ENCODE measurements at regions not wholly inside any gene's neighbourhood (a gene's known extent, or its start where the extent isn't known, plus 50 kb on each side); places are given as distances from the start of the nearest gene placed in this dataset.

GRCh38 chr14:89588016-89588415 lies 171.0 kb upstream of the FOXN3 start:
- no peak overlapping the region for H3K4me3 ChIP-seq (ENCODE audit: low read depth in 1 of 3, low read length in 3 of 3)
- no peak for FAIRE-seq
- peaks cover 0 to 10% of the 10 kb centered on the region in 2 donors for H3K9me3 ChIP-seq (ENCODE audit: control insufficient read depth in 2 of 2, insufficient read depth in 1 of 2, low read depth in 1 of 2, low read length in 1 of 2)
- no peak overlapping the region for H3K27ac ChIP-seq (ENCODE audit: low read depth in 1 of 3, low read length in 2 of 3)
- no peak for DNase-seq
- no peaks in the 10 kb centered on the region for H3K36me3 ChIP-seq (ENCODE audit: control insufficient read depth in 3 of 3, insufficient read depth in 2 of 3, low read depth in 1 of 3, low read length in 3 of 3)
- WGBS, 3 donors: 87 to 95% (median 89%) methylated on average over 5 of the region's 5 CpGs
- H3K27me3 ChIP-seq (ENCODE audit: control insufficient read depth in 3 of 3, insufficient read depth in 3 of 3, low read length in 3 of 3): no peaks in the 10 kb centered on the region
- H3K4me1 ChIP-seq (ENCODE audit: control insufficient read depth in 3 of 3, insufficient read depth in 2 of 3, low read depth in 1 of 3, low read length in 2 of 3): peaks cover 2 to 8% (median 4%) of the 10 kb centered on the region in 3 donors

GRCh38 chr14:89587136-89587420 lies 170.0 kb upstream of the FOXN3 start:
- Histone ChIP-seq H3K27me3 (ENCODE audit: control insufficient read depth in 3 of 3, insufficient read depth in 3 of 3, low read length in 3 of 3) (no peaks in the 10 kb centered on the region), H3K9me3 (ENCODE audit: control insufficient read depth in 2 of 2, insufficient read depth in 1 of 2, low read depth in 1 of 2, low read length in 1 of 2) (peaks cover 0 to 7% of the 10 kb centered on the region in 2 donors), H3K36me3 (ENCODE audit: control insufficient read depth in 3 of 3, insufficient read depth in 2 of 3, low read depth in 1 of 3, low read length in 3 of 3) (no peaks in the 10 kb centered on the region), H3K4me1 (ENCODE audit: control insufficient read depth in 3 of 3, insufficient read depth in 2 of 3, low read depth in 1 of 3, low read length in 2 of 3) (peaks cover 2 to 8% (median 4%) of the 10 kb centered on the region in 3 donors), H3K27ac (ENCODE audit: low read depth in 1 of 3, low read length in 2 of 3) (no peak overlapping the region), H3K4me3 (ENCODE audit: low read depth in 1 of 3, low read length in 3 of 3) (no peak overlapping the region)
- DNase-seq (no peak), FAIRE-seq (no peak)
- WGBS, 3 donors: 94 to 96% (median 94%) methylated on average over 5 of the region's 5 CpGs

GRCh38 chr14:89586258-89587135 lies 169.5 kb upstream of the FOXN3 start:
- FAIRE-seq: no peak
- no peak overlapping the region for H3K4me3 ChIP-seq (ENCODE audit: low read depth in 1 of 3, low read length in 3 of 3)
- H3K27me3 ChIP-seq (ENCODE audit: control insufficient read depth in 3 of 3, insufficient read depth in 3 of 3, low read length in 3 of 3): no peaks in the 10 kb centered on the region
- peaks cover 0 to 4% of the 10 kb centered on the region in 2 donors for H3K9me3 ChIP-seq (ENCODE audit: control insufficient read depth in 2 of 2, insufficient read depth in 1 of 2, low read depth in 1 of 2, low read length in 1 of 2)
- no peak overlapping the region for H3K27ac ChIP-seq (ENCODE audit: low read depth in 1 of 3, low read length in 2 of 3)
- 75 to 91% (median 90%) methylated on average over 5 of the region's 5 CpGs for WGBS, 3 donors
- no peaks in the 10 kb centered on the region for H3K36me3 ChIP-seq (ENCODE audit: control insufficient read depth in 3 of 3, insufficient read depth in 2 of 3, low read depth in 1 of 3, low read length in 3 of 3)
- peaks cover 2 to 8% (median 4%) of the 10 kb centered on the region in 3 donors for H3K4me1 ChIP-seq (ENCODE audit: control insufficient read depth in 3 of 3, insufficient read depth in 2 of 3, low read depth in 1 of 3, low read length in 2 of 3)
- DNase-seq: no peak

- Histone ChIP-seq H3K4me1 (ENCODE audit: control insufficient read depth in 3 of 3, insufficient read depth in 2 of 3, low read depth in 1 of 3, low read length in 2 of 3) (peaks cover 0 to 7% (median 3%) of the 10 kb centered on the region in 3 donors), H3K36me3 (ENCODE audit: control insufficient read depth in 3 of 3, insufficient read depth in 2 of 3, low read depth in 1 of 3, low read length in 3 of 3) (peaks cover 0 to 6% (median 5%) of the 10 kb centered on the region in 3 donors), H3K4me3 (ENCODE audit: low read depth in 1 of 3, low read length in 3 of 3) (no peak overlapping the region), H3K9me3 (ENCODE audit: control insufficient read depth in 2 of 2, insufficient read depth in 1 of 2, low read depth in 1 of 2, low read length in 1 of 2) (no peaks in the 10 kb centered on the region), H3K27ac (ENCODE audit: low read depth in 1 of 3, low read length in 2 of 3) (no peak overlapping the region), H3K27me3 (ENCODE audit: control insufficient read depth in 3 of 3, insufficient read depth in 3 of 3, low read length in 3 of 3) (no peaks in the 10 kb centered on the region)
- DNase-seq (no peak), FAIRE-seq (no peak)
- 72 to 92% (median 84%) methylated on average over 4 of the region's 4 CpGs for WGBS, 3 donors
These were observed 161.1 kb upstream of the FOXN3 start for GRCh38 chr14:89578156-89578555.

- FAIRE-seq (no peak), DNase-seq (no peak)
- WGBS, 3 donors: 76 to 87% (median 77%) methylated on average over 8 of the region's 8 CpGs
- no peak overlapping the region for H3K27ac ChIP-seq (ENCODE audit: low read depth in 1 of 3, low read length in 2 of 3)
- H3K36me3 ChIP-seq (ENCODE audit: control insufficient read depth in 3 of 3, insufficient read depth in 2 of 3, low read depth in 1 of 3, low read length in 3 of 3): peaks cover 0 to 9% (median 6%) of the 10 kb centered on the region in 3 donors
- H3K9me3 ChIP-seq (ENCODE audit: control insufficient read depth in 2 of 2, insufficient read depth in 1 of 2, low read depth in 1 of 2, low read length in 1 of 2): no peaks in the 10 kb centered on the region
- H3K27me3 ChIP-seq (ENCODE audit: control insufficient read depth in 3 of 3, insufficient read depth in 3 of 3, low read length in 3 of 3): no peaks in the 10 kb centered on the region
- peaks cover 0 to 7% (median 3%) of the 10 kb centered on the region in 3 donors for H3K4me1 ChIP-seq (ENCODE audit: control insufficient read depth in 3 of 3, insufficient read depth in 2 of 3, low read depth in 1 of 3, low read length in 2 of 3)
- no peak overlapping the region for H3K4me3 ChIP-seq (ENCODE audit: low read depth in 1 of 3, low read length in 3 of 3)
These were observed 159.9 kb upstream of the FOXN3 start for GRCh38 chr14:89576960-89577359.

- no peaks in the 10 kb centered on the region for H3K9me3 ChIP-seq (ENCODE audit: control insufficient read depth in 2 of 2, insufficient read depth in 1 of 2, low read depth in 1 of 2, low read length in 1 of 2)
- no peak overlapping the region for H3K27ac ChIP-seq (ENCODE audit: low read depth in 1 of 3, low read length in 2 of 3)
These were observed 159.3 kb upstream of the FOXN3 start for GRCh38 chr14:89576145-89576927.

GRCh38 chr14:89575386-89576061 lies 158.5 kb upstream of the FOXN3 start:
- 83 to 95% (median 90%) methylated on average over 17 of the region's 17 CpGs for WGBS, 3 donors
- FAIRE-seq: no peak
- H3K4me3 ChIP-seq (ENCODE audit: low read depth in 1 of 3, low read length in 3 of 3): no peak overlapping the region

More at GRCh38 chr14:89576145-89576927, 159.3 kb upstream of the FOXN3 start:
- peak in 1 of 2 donors; percentile 27 for DNase-seq
- H3K36me3 ChIP-seq (ENCODE audit: control insufficient read depth in 3 of 3, insufficient read depth in 2 of 3, low read depth in 1 of 3, low read length in 3 of 3): peaks cover 0 to 9% (median 6%) of the 10 kb centered on the region in 3 donors
- H3K4me3 ChIP-seq (ENCODE audit: low read depth in 1 of 3, low read length in 3 of 3): no peak overlapping the region
- H3K27me3 ChIP-seq (ENCODE audit: control insufficient read depth in 3 of 3, insufficient read depth in 3 of 3, low read length in 3 of 3): no peaks in the 10 kb centered on the region
- WGBS, 3 donors: 79 to 87% (median 84%) methylated on average over 14 of the region's 14 CpGs
- H3K4me1 ChIP-seq (ENCODE audit: control insufficient read depth in 3 of 3, insufficient read depth in 2 of 3, low read depth in 1 of 3, low read length in 2 of 3): peaks cover 0 to 7% (median 3%) of the 10 kb centered on the region in 3 donors
- no peak for FAIRE-seq

GRCh38 chr14:89574420-89574819 lies 157.4 kb upstream of the FOXN3 start:
- FAIRE-seq (no peak), DNase-seq (no peak)
- Histone ChIP-seq H3K4me1 (ENCODE audit: control insufficient read depth in 3 of 3, insufficient read depth in 2 of 3, low read depth in 1 of 3, low read length in 2 of 3) (peaks cover 0 to 7% (median 3%) of the 10 kb centered on the region in 3 donors), H3K27ac (ENCODE audit: low read depth in 1 of 3, low read length in 2 of 3) (no peak overlapping the region), H3K9me3 (ENCODE audit: control insufficient read depth in 2 of 2, insufficient read depth in 1 of 2, low read depth in 1 of 2, low read length in 1 of 2) (no peaks in the 10 kb centered on the region), H3K4me3 (ENCODE audit: low read depth in 1 of 3, low read length in 3 of 3) (no peak overlapping the region), H3K36me3 (ENCODE audit: control insufficient read depth in 3 of 3, insufficient read depth in 2 of 3, low read depth in 1 of 3, low read length in 3 of 3) (peaks cover 0 to 4% (median 3%) of the 10 kb centered on the region in 3 donors), H3K27me3 (ENCODE audit: control insufficient read depth in 3 of 3, insufficient read depth in 3 of 3, low read length in 3 of 3) (no peaks in the 10 kb centered on the region)
- WGBS, 3 donors: 86 to 93% (median 86%) methylated on average over 4 of the region's 4 CpGs

More at GRCh38 chr14:89575386-89576061, 158.5 kb upstream of the FOXN3 start:
- Histone ChIP-seq H3K36me3 (ENCODE audit: control insufficient read depth in 3 of 3, insufficient read depth in 2 of 3, low read depth in 1 of 3, low read length in 3 of 3) (peaks cover 0 to 4% (median 3%) of the 10 kb centered on the region in 3 donors), H3K4me1 (ENCODE audit: control insufficient read depth in 3 of 3, insufficient read depth in 2 of 3, low read depth in 1 of 3, low read length in 2 of 3) (peaks cover 0 to 7% (median 3%) of the 10 kb centered on the region in 3 donors), H3K27ac (ENCODE audit: low read depth in 1 of 3, low read length in 2 of 3) (no peak overlapping the region), H3K27me3 (ENCODE audit: control insufficient read depth in 3 of 3, insufficient read depth in 3 of 3, low read length in 3 of 3) (no peaks in the 10 kb centered on the region), H3K9me3 (ENCODE audit: control insufficient read depth in 2 of 2, insufficient read depth in 1 of 2, low read depth in 1 of 2, low read length in 1 of 2) (no peaks in the 10 kb centered on the region)
- DNase-seq: no peak
